ENCODE measurements at regions not wholly inside any gene's neighbourhood (a gene's known extent, or its start where the extent isn't known, plus 50 kb on each side); places are given as distances from the start of the nearest gene placed in this dataset.

DNA sequence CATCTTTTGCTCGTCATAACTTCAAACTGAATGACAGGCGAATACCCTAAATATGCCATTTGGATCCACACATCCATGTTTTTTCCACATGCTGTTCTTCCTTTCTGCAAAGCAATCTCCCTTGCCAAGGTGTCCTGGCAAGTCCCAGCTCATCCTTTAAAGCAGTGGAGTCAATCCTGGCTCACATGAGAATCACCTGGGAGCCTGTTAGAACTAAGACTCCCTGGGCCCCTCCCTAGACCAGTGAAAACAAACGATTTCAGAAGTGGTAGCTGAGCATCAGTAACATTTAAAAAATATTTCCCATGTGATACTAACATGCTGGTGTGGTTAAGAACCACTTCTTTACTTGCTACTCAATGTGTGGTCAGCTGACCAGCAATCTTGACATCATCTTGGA lies 50.6 kb upstream of the PARD3B start:
- TF ChIP-seq, protein P1, sequence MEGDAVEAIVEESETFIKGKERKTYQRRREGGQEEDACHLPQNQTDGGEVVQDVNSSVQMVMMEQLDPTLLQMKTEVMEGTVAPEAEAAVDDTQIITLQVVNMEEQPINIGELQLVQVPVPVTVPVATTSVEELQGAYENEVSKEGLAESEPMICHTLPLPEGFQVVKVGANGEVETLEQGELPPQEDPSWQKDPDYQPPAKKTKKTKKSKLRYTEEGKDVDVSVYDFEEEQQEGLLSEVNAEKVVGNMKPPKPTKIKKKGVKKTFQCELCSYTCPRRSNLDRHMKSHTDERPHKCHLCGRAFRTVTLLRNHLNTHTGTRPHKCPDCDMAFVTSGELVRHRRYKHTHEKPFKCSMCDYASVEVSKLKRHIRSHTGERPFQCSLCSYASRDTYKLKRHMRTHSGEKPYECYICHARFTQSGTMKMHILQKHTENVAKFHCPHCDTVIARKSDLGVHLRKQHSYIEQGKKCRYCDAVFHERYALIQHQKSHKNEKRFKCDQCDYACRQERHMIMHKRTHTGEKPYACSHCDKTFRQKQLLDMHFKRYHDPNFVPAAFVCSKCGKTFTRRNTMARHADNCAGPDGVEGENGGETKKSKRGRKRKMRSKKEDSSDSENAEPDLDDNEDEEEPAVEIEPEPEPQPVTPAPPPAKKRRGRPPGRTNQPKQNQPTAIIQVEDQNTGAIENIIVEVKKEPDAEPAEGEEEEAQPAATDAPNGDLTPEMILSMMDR (IDR thresholded peaks at IDR 0.05): no peak
- TF ChIP-seq POLR2A (IDR thresholded peaks at IDR 0.05): no peak
